Activated CD4-positive, alpha-beta T cell treated with anti-CD3 and anti-CD28 coated beads for 36 hours (primary cell): ENCODE measurements at regions not wholly inside any gene's neighbourhood (a gene's known extent, or its start where the extent isn't known, plus 50 kb on each side); places are given as distances from the start of the nearest gene placed in this dataset.

Source experiments
- ATAC-seq: fragments of 200-7000 bp; cut with Tn5 transposase; one replicate; pipeline ENCODE4 v1.10.0; 2021; ENCODE audit warnings: mild to moderate bottlenecking, moderate library complexity
- CTCF ChIA-PET: fragments of 350-600 bp; sonication (Branson Sonifier 250); formaldehyde crosslinking; loops from one replicate; lab custom pipeline; 2021; ENCODE audit warnings: antibody characterized with exemption; lab: Charles Lee
- POLR2A ChIA-PET: fragments of 350-600 bp; sonication (Branson Sonifier 250); formaldehyde crosslinking; loops from one replicate; lab custom pipeline; 2021; ENCODE audit warnings: antibody characterized with exemption, inconsistent platforms; lab: Charles Lee
- DNase-seq: peaks from one replicate; pipeline ENCODE4 v3.0.0-alpha.2; 2020
- H3K27ac Mint-ChIP-seq: one replicate; pipeline ENCODE4 v1.8.0; 2021; ENCODE audit warnings: mixed read lengths
- H3K27me3 Mint-ChIP-seq: one replicate; pipeline ENCODE4 v1.8.0; 2021; ENCODE audit warnings: mixed read lengths
- H3K36me3 Mint-ChIP-seq: one replicate; pipeline ENCODE4 v1.8.0; 2021; ENCODE audit warnings: low read depth, mixed read lengths
- H3K4me1 Mint-ChIP-seq: one replicate; pipeline ENCODE4 v1.8.0; 2021; ENCODE audit warnings: mixed read lengths
- H3K4me3 Mint-ChIP-seq: one replicate; pipeline ENCODE4 v1.8.0; 2021; ENCODE audit warnings: mild to moderate bottlenecking, moderate library complexity, mixed read lengths
- H3K9me3 Mint-ChIP-seq: one replicate; pipeline ENCODE4 v1.8.0; 2021; ENCODE audit warnings: low read depth, mixed read lengths
- intact Hi-C, 2 experiments: fragments of 100-400 bp; cut with DNase I in 1 of 2; cut with micrococcal nuclease in 1 of 2; formaldehyde crosslinking; loops; one replicate each; pipeline versions ENCODE4 v1.14.2 to v1.15.1; 2022 to 2024; cut with DNase I, micrococcal nuclease

GRCh38 chr1:103945774-103946173, 196.1 kb downstream of the AMY1C start:
- DNase-seq (no peak), ATAC-seq (no peak)
- no peaks in the 10 kb centered on the region for H3K4me1 Mint-ChIP-seq
- H3K27ac Mint-ChIP-seq: no peak overlapping the region
- ChIA-PET POLR2A (no interaction called here), CTCF (no interaction called here)
- no peaks in the 10 kb centered on the region for H3K36me3 Mint-ChIP-seq
- no peak overlapping the region for H3K4me3 Mint-ChIP-seq
- H3K9me3 Mint-ChIP-seq: no peaks in the 10 kb centered on the region
- intact Hi-C loops: no loop called here
- no peaks in the 10 kb centered on the region for H3K27me3 Mint-ChIP-seq

- H3K4me1 Mint-ChIP-seq: no peaks in the 10 kb centered on the region
- no peaks in the 10 kb centered on the region for H3K9me3 Mint-ChIP-seq
- ChIA-PET POLR2A (no interaction called here), CTCF (no interaction called here)
- H3K36me3 Mint-ChIP-seq: no peaks in the 10 kb centered on the region
- H3K27ac Mint-ChIP-seq: no peak overlapping the region
- H3K27me3 Mint-ChIP-seq: no peaks in the 10 kb centered on the region
- intact Hi-C loops: no loop called here
- no peak for ATAC-seq
- DNase-seq: no peak
- no peak overlapping the region for H3K4me3 Mint-ChIP-seq
Measured at GRCh38 chr1:103948526-103948925, 198.8 kb downstream of the AMY1C start.

- no peak overlapping the region for H3K4me3 Mint-ChIP-seq
- H3K27me3 Mint-ChIP-seq: no peaks in the 10 kb centered on the region
- H3K36me3 Mint-ChIP-seq: no peaks in the 10 kb centered on the region
- intact Hi-C loops: no loop called here
- H3K4me1 Mint-ChIP-seq: no peaks in the 10 kb centered on the region
- ChIA-PET CTCF (no interaction called here), POLR2A (no interaction called here)
- no peak for DNase-seq
- ATAC-seq: no peak
- no peaks in the 10 kb centered on the region for H3K9me3 Mint-ChIP-seq
- H3K27ac Mint-ChIP-seq: no peak overlapping the region
Measured at GRCh38 chr1:103949779-103950178, 200.1 kb downstream of the AMY1C start.

GRCh38 chr1:103953386-103953785, 203.7 kb downstream of the AMY1C start:
- H3K27ac Mint-ChIP-seq: no peak overlapping the region
- CTCF ChIA-PET: no interaction called here
- peaks cover 2% of the 10 kb centered on the region for H3K9me3 Mint-ChIP-seq
- ATAC-seq: no peak
- intact Hi-C loops: no loop called here
- POLR2A ChIA-PET: no interaction called here
- H3K4me1 Mint-ChIP-seq: no peaks in the 10 kb centered on the region
- DNase-seq: no peak
- H3K4me3 Mint-ChIP-seq: no peak overlapping the region
- H3K27me3 Mint-ChIP-seq: no peaks in the 10 kb centered on the region
- H3K36me3 Mint-ChIP-seq: no peaks in the 10 kb centered on the region

GRCh38 chr1:103958699-103959098, 209.0 kb downstream of the AMY1C start:
- DNase-seq: no peak
- H3K36me3 Mint-ChIP-seq: no peaks in the 10 kb centered on the region
- H3K4me1 Mint-ChIP-seq: no peaks in the 10 kb centered on the region
- peaks cover 2% of the 10 kb centered on the region for H3K9me3 Mint-ChIP-seq
- POLR2A ChIA-PET: no interaction called here
- no peaks in the 10 kb centered on the region for H3K27me3 Mint-ChIP-seq
- H3K4me3 Mint-ChIP-seq: no peak overlapping the region
- ATAC-seq: no peak
- intact Hi-C loops: no loop called here
- CTCF ChIA-PET: no interaction called here
- no peak overlapping the region for H3K27ac Mint-ChIP-seq

GRCh38 chr1:103959565-103959964, 209.9 kb downstream of the AMY1C start:
- Mint-ChIP-seq H3K36me3 (no peaks in the 10 kb centered on the region), H3K4me3 (no peak overlapping the region), H3K4me1 (no peaks in the 10 kb centered on the region), H3K27me3 (no peaks in the 10 kb centered on the region), H3K9me3 (peaks cover 2% of the 10 kb centered on the region), H3K27ac (no peak overlapping the region)
- DNase-seq: no peak
- no peak for ATAC-seq
- intact Hi-C loops: no loop called here
- CTCF ChIA-PET: no interaction called here
- POLR2A ChIA-PET: no interaction called here

- Mint-ChIP-seq H3K36me3 (no peaks in the 10 kb centered on the region), H3K4me3 (no peak overlapping the region), H3K27ac (no peak overlapping the region), H3K9me3 (peaks cover 2% of the 10 kb centered on the region), H3K27me3 (no peaks in the 10 kb centered on the region), H3K4me1 (no peaks in the 10 kb centered on the region)
- CTCF ChIA-PET: no interaction called here
- ATAC-seq (no peak), DNase-seq (no peak)
- POLR2A ChIA-PET: no interaction called here
- intact Hi-C loops: no loop called here
Measured at GRCh38 chr1:103960045-103960444, 210.3 kb downstream of the AMY1C start.

- no peaks in the 10 kb centered on the region for H3K4me1 Mint-ChIP-seq
- H3K36me3 Mint-ChIP-seq: no peaks in the 10 kb centered on the region
- ChIA-PET CTCF (no interaction called here), POLR2A (no interaction called here)
- no peak overlapping the region for H3K27ac Mint-ChIP-seq
- DNase-seq: no peak
- no peaks in the 10 kb centered on the region for H3K27me3 Mint-ChIP-seq
- ATAC-seq: no peak
- H3K4me3 Mint-ChIP-seq: no peak overlapping the region
- intact Hi-C loops: no loop called here
- peaks cover 5% of the 10 kb centered on the region for H3K9me3 Mint-ChIP-seq
Measured at GRCh38 chr1:103960710-103961109, 211.0 kb downstream of the AMY1C start.

- CTCF ChIA-PET: no interaction called here
- Mint-ChIP-seq H3K4me1 (no peaks in the 10 kb centered on the region), H3K4me3 (no peak overlapping the region), H3K27ac (no peak overlapping the region), H3K27me3 (no peaks in the 10 kb centered on the region), H3K36me3 (no peaks in the 10 kb centered on the region), H3K9me3 (peaks cover 6% of the 10 kb centered on the region)
- ATAC-seq (no peak), DNase-seq (no peak)
- POLR2A ChIA-PET: no interaction called here
- intact Hi-C loops: loop anchor here in 1 of 2 experiments (5.0 kb wide), 1 partner anchor 49 kb away; no protein-coding TSS in a partner anchor
Measured at GRCh38 chr1:103986792-103987191, 237.1 kb downstream of the AMY1C start.

GRCh38 chr1:103997631-103998030, 247.9 kb downstream of the AMY1C start:
- DNase-seq (no peak), ATAC-seq (no peak)
- CTCF ChIA-PET: interaction anchor here (1.7 kb wide), 1 partner anchor 11 kb away, joined by 3 read pairs; no protein-coding TSS in a partner anchor
- Mint-ChIP-seq H3K9me3 (peaks cover 2% of the 10 kb centered on the region), H3K27me3 (no peaks in the 10 kb centered on the region), H3K27ac (no peak overlapping the region), H3K36me3 (no peaks in the 10 kb centered on the region), H3K4me1 (no peaks in the 10 kb centered on the region), H3K4me3 (no peak overlapping the region)
- POLR2A ChIA-PET: interaction anchor here (0.7 kb wide), 1 partner anchor 1224 kb away, joined by 3 read pairs; no protein-coding TSS in a partner anchor
- intact Hi-C loops: no loop called here

- H3K9me3 Mint-ChIP-seq: peaks cover 8% of the 10 kb centered on the region
- H3K27ac Mint-ChIP-seq: no peak overlapping the region
- no peak for DNase-seq
- H3K4me1 Mint-ChIP-seq: no peaks in the 10 kb centered on the region
- H3K27me3 Mint-ChIP-seq: no peaks in the 10 kb centered on the region
- POLR2A ChIA-PET: no interaction called here
- CTCF ChIA-PET: no interaction called here
- ATAC-seq: no peak
- intact Hi-C loops: no loop called here
- H3K36me3 Mint-ChIP-seq: no peaks in the 10 kb centered on the region
- H3K4me3 Mint-ChIP-seq: no peak overlapping the region
Measured at GRCh38 chr1:104018922-104019674, 269.4 kb downstream of the AMY1C start.

- H3K4me1 Mint-ChIP-seq: no peaks in the 10 kb centered on the region
- H3K9me3 Mint-ChIP-seq: peaks cover 8% of the 10 kb centered on the region
- POLR2A ChIA-PET: no interaction called here
- ATAC-seq (no peak), DNase-seq (no peak)
- no peaks in the 10 kb centered on the region for H3K36me3 Mint-ChIP-seq
- no peaks in the 10 kb centered on the region for H3K27me3 Mint-ChIP-seq
- CTCF ChIA-PET: no interaction called here
- no peak overlapping the region for H3K4me3 Mint-ChIP-seq
- intact Hi-C loops: no loop called here
- H3K27ac Mint-ChIP-seq: no peak overlapping the region
Measured at GRCh38 chr1:104019675-104020049, 270.0 kb downstream of the AMY1C start.
